Fibroblast of peridontal ligament (primary cell): ENCODE measurements at regions not wholly inside any gene's neighbourhood (a gene's known extent, or its start where the extent isn't known, plus 50 kb on each side); places are given as distances from the start of the nearest gene placed in this dataset.
"Not testable (repeated sequence)": the region's sequence is repeated elsewhere in the genome, so short reads cannot be mapped to it uniquely, and the experiment has no call there.

ENCODE experiments used
- DNase-seq: peaks from one replicate; pipeline ENCODE4 v3.0.0-alpha.2; 2010; ENCODE audit errors: extremely low read depth

DNA sequence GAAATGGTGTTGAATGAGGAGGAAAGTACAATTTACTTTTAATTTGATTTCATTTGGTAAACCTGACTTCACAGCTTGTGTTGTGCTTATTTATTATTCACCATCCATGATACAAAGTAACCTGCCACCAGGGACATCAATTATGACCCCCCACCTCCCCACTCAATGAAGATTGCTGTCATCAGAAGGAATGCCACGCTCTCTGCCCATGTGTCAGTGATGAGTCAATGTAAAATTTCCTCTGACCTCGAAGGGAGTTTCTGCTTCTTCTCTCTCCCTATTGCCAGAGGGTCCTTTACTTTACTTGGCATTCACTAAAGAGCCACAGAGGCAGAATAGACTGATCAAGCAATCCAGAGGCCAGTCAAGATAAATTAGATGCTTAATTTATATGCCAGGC is 759.7 kb downstream of the CDH11 start:
- DNase-seq, result peak; percentile 49

- no peak for DNase-seq
Measured at GRCh38 chr16:64361753-64362152, 760.1 kb downstream of the CDH11 start.

- DNase-seq, result no peak
Measured at GRCh38 chr16:64358291-64358690, 763.6 kb downstream of the CDH11 start.

DNA sequence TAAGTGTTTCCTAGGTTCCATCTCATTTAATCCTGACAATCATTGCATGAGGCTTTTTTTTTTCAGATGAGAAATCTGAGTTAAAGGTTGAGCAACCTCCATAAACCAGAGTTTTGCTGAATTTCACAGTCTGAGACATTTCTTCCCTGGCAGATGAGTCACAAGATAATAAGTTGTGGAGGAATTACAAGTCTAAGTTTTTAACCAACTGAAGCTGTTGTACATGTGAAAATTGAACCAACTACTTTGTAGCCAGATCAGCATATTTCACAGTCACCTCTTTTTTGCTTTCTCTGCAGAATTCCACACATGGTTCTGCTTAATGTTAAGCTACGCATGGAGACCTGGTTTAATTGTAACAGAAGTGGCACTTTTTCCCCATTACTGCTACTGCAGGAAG is 765.6 kb downstream of the CDH11 start:
- peak; percentile 97 for DNase-seq

GRCh38 chr16:64352246-64352645 is 769.6 kb downstream of the CDH11 start:
- DNase-seq, result no peak

DNA sequence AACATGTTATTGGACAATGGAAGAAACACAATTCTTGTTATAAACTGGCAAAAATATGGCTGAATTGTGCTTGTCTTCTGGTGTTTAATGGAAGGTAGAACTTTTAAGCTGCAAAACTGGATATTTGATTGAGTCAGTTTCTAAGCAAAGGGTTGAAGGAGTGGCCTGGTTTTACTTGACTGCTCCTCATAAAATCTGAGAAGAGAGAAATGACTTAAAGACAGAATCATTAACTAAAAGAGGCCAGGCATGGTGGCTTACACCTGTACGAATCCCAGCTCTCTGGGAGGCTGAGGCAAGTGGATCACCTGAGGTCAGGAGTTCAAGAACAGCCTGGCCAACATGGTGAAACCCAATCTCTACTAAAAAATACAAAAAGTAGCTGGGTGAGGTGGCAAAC is 770.7 kb downstream of the CDH11 start:
- no peak for DNase-seq

GRCh38 chr16:64346080-64346479 is 775.8 kb downstream of the CDH11 start:
- no peak for DNase-seq

- DNase-seq, result no peak
Measured at GRCh38 chr16:64345142-64345541, 776.7 kb downstream of the CDH11 start.

- not testable (repeated sequence) for DNase-seq
Measured at GRCh38 chr16:64343820-64344443, 777.9 kb downstream of the CDH11 start.

GRCh38 chr16:64343061-64343819 is 778.6 kb downstream of the CDH11 start:
- DNase-seq, result no peak

DNA sequence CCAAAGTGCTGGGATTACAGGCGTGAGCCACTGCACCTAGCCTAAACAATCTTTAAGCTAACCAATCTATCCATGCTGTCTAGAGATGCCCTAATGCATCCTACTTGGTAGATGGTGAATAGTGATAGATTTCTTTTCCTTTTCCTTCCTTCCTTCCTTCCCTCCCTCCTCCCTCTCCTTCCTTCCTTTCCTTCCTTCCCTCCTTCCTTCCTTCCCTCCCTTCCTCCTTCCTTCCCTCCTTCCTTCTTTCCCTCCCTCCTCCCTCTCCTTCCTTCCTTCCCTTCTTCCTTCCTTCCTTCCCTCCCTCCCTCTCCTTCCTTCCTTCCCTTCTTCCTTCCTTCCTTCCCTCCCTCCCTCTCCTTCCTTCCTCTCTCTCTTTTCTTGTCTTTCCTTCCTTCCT is 780.5 kb downstream of the CDH11 start:
- not testable (repeated sequence) for DNase-seq

GRCh38 chr16:64339052-64339770 is 782.7 kb downstream of the CDH11 start:
- peak; percentile 65 for DNase-seq

- DNase-seq, result no peak
Measured at GRCh38 chr16:64321881-64322280, 800.0 kb downstream of the CDH11 start.

- DNase-seq, result no peak
Measured at GRCh38 chr16:64321066-64321465, 800.8 kb downstream of the CDH11 start.

DNA sequence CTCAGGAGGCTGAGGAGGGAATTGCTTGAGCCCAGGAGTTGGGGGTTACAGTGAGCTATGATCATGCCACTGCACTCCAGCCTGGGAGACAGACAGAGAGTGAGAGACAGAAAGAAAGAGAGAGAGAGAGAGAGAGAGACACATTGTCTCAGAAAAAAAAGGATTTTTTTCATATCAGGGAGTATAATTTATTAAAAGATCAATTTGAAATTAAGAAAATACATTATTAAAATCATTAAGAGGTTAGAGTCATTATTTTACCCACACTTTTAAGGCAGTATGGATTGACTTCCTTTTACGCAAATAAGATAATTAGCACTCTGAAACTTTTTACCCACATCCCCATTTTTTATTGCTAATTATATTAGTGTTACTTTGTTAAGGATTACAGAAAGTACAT is 804.3 kb downstream of the CDH11 start:
- DNase-seq, result no peak

DNA sequence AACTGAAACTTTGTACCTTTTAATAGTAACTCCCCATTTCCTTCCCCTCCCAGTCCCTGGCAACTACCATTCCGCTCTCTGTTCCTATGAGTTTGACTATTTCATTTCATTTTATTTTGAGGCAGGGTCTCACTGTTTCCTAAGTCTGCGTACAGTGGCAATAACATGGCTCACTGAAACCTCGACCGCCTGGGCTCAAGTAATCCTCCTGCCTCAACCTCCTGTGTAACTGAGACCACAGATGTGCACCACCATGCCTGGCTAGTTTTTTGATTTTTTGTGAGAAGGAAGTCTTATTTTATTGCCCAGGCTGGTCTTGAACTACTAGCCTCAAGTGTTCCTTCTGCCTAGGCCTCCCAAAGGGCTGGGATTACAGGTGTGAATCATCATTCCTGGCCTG is 808.1 kb downstream of the CDH11 start:
- DNase-seq, result no peak

DNA sequence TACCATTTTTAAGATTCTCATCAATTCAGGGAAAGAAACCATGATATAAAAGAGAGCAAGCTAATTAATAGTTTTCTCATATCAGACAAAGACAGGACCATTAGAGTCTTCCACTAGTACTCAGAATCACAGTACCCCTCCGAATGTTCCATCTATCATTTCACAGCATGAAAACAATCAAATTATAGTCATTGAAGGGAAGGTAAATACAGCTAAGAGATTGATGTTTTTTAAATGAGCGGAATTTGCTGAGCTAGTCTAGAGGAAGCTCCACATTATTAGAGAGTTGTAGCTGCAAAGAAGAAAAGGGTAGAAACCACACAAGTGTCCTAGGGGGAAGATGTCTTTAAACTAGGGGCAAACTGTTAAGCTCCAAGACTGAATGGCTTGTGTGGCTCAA is 808.9 kb downstream of the CDH11 start:
- DNase-seq, result no peak

DNA sequence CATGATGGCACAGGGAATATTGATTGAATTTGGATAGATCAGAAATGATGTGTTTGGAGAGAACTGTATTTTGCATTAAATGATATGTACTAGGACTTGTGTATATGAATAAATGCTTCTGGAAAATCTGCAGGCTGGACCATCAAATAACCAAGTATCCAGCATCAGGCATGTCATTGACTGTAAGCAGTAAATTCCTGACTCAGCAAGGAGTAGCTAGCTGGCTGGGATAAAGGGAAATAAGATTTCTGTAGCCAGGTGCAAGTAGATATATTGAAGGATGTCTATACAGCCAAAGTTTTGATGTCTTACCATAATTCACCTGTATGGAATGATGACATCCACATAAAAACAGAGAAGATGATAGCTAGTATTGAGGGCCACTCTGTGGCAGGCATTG is 809.6 kb downstream of the CDH11 start:
- DNase-seq, result no peak

GRCh38 chr16:64311241-64311640 is 810.6 kb downstream of the CDH11 start:
- DNase-seq, result peak; percentile 38

DNA sequence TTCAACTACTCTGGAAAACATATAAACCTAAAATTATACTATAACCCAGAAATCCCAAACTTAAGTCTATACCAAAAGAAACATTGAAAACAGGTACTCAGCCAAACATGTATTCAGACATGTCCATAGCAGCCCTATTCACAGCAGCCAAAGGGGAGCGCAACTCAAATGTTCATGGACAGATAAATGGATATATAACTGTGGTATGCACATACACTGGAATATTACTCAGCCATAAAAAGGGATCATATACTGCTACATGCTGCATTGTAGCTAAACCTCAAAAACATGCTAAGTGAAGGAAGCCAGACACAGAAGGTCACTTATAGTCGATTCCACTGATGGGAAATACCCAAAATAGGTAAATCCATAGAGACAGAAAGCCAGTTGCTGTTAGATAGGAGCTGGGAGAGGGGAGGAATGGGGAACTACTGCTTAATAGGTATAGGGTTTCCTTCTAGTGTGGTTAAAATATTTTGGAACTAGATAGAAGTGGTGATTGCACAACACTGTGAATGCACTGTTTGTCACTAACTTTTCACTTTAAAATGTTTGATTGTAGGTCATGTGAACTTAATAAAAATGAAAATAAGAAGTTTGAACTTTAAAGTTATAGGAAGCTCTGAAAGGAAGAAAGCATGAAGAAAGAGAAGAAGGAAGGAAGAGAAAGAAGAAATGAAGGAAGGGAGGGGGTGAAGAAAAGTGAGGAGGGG is 812.3 kb downstream of the CDH11 start:
- DNase-seq, result peak; percentile 9

DNA sequence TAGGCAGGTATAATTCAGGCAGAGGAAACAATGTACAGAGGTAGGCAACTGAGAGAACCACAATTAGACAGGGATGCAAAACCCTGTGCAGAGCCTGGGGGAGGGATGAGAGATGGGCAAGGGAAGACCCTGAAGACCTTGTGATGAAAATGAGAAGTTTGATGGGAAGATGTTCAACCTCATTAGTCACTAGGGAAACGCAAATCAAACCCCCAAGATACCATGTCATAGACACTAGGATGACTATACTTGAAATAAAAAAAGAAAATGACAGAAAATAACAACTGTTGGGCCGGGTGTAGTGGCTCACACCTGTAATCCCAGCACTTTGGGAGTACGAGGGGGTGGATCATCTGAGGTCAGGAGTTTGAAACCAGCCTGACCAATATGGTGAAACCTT is 813.1 kb downstream of the CDH11 start:
- no peak for DNase-seq

DNA sequence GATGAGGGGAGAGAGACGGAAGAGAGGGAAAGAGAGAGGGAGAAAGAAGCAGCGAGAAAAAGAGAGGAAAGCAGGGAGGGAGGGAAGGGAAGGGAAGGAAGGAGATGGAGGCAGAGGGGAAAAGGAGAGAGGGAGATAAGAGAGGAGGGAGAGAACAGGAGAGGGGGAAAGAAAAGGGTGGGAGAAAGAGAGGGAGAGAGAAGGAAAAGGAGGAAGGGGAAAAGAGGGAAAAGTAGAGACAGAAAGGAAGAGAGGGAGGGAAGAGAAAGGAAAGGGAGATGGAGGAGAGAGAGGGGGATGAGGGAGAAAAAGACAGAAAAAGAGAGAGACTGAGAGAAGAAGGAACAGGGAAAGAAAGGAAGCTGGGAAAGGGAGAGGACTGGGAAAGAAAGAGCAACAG is 814.4 kb downstream of the CDH11 start:
- no peak for DNase-seq
